Fibroblast of lung (primary cell): ENCODE measurements at regions not wholly inside any gene's neighbourhood (a gene's known extent, or its start where the extent isn't known, plus 50 kb on each side); places are given as distances from the start of the nearest gene placed in this dataset.

ENCODE experiments used
- CTCF ChIP-seq, 2 donors: IDR thresholded peaks in 1 of 2; conservative IDR thresholded peaks in 1 of 2; 1 replicate in 1 of 2; 2 replicates in 1 of 2; pipeline ENCODE4 v1.5.1; 2011 to 2012; ENCODE audit warnings: low read length in 2 of 2, control low read depth in 1 of 2, inconsistent platforms in 1 of 2, low read depth in 1 of 2, mild to moderate bottlenecking in 1 of 2
- EZH2 ChIP-seq: IDR thresholded peaks from 2 replicates; pipeline ENCODE4 v1.5.1; 2012; ENCODE audit warnings: low read length, control low read depth, mild to moderate bottlenecking; ENCODE audit errors: missing control alignments

GRCh38 chr13:86591862-86592261 is 792.6 kb upstream of the SLITRK6 start:
- no peak for TF ChIP-seq CTCF (conservative IDR thresholded peaks at IDR 0.05 in 1 of 2, IDR thresholded peaks at IDR 0.05 in 1 of 2; ENCODE audit: low read depth in 1 of 2, low read length in 2 of 2)
- no peak for TF ChIP-seq EZH2
